Neuron (in vitro differentiated cells): ENCODE measurements at regions not wholly inside any gene's neighbourhood (a gene's known extent, or its start where the extent isn't known, plus 50 kb on each side); places are given as distances from the start of the nearest gene placed in this dataset.

Source experiments
- H2AFZ ChIP-seq: one replicate; pipeline ENCODE4 v1.6.1; 2013; ENCODE audit warnings: low read depth, mild to moderate bottlenecking, inconsistent platforms, low read length, moderate library complexity
- H3K27me3 ChIP-seq: one replicate; pipeline ENCODE4 v1.6.1; 2013; ENCODE audit warnings: low read length; ENCODE audit not compliant: insufficient read depth
- H3K36me3 ChIP-seq: one replicate; pipeline ENCODE4 v1.6.1; 2013; ENCODE audit warnings: low read length; ENCODE audit not compliant: insufficient read depth
- H3K4me1 ChIP-seq: one replicate; pipeline ENCODE4 v1.6.1; 2013; ENCODE audit warnings: low read length; ENCODE audit not compliant: insufficient read depth
- H3K4me3 ChIP-seq: 2 replicates; pipeline ENCODE4 v1.5.1; 2013; ENCODE audit warnings: mild to moderate bottlenecking, low read length, moderate library complexity
- H3K9me3 ChIP-seq: one replicate; pipeline ENCODE4 v1.6.1; 2013; ENCODE audit warnings: low read length

- no peak overlapping the region for H3K4me3 ChIP-seq
- no peaks in the 10 kb centered on the region for H3K9me3 ChIP-seq
- no peak overlapping the region for H2AFZ ChIP-seq
- H3K27me3 ChIP-seq = no peaks in the 10 kb centered on the region
- H3K36me3 ChIP-seq = no peaks in the 10 kb centered on the region
- peaks cover 14% of the 10 kb centered on the region for H3K4me1 ChIP-seq
Measured at GRCh38 chr9:12462861-12463260, 230.3 kb upstream of the TYRP1 start.

- peaks cover 14% of the 10 kb centered on the region for H3K4me1 ChIP-seq
- no peaks in the 10 kb centered on the region for H3K27me3 ChIP-seq
- H3K9me3 ChIP-seq = no peaks in the 10 kb centered on the region
- H2AFZ ChIP-seq = no peak overlapping the region
- no peak overlapping the region for H3K4me3 ChIP-seq
- no peaks in the 10 kb centered on the region for H3K36me3 ChIP-seq
Measured at GRCh38 chr9:12463641-12464040, 229.5 kb upstream of the TYRP1 start.

- Histone ChIP-seq H3K27me3 (no peaks in the 10 kb centered on the region), H3K36me3 (no peaks in the 10 kb centered on the region), H2AFZ (no peak overlapping the region), H3K4me1 (peaks cover 14% of the 10 kb centered on the region), H3K9me3 (no peaks in the 10 kb centered on the region), H3K4me3 (no peak overlapping the region)
Measured at GRCh38 chr9:12464400-12464799, 228.8 kb upstream of the TYRP1 start.

GRCh38 chr9:12464910-12465512, 228.2 kb upstream of the TYRP1 start:
- no peak overlapping the region for H3K4me3 ChIP-seq
- H3K36me3 ChIP-seq = no peaks in the 10 kb centered on the region
- no peak overlapping the region for H2AFZ ChIP-seq
- no peaks in the 10 kb centered on the region for H3K27me3 ChIP-seq
- peaks cover 14% of the 10 kb centered on the region for H3K4me1 ChIP-seq
- H3K9me3 ChIP-seq = no peaks in the 10 kb centered on the region

- H3K36me3 ChIP-seq = no peaks in the 10 kb centered on the region
- no peak overlapping the region for H3K4me3 ChIP-seq
- H3K4me1 ChIP-seq = peaks cover 3% of the 10 kb centered on the region
- no peaks in the 10 kb centered on the region for H3K27me3 ChIP-seq
- no peak overlapping the region for H2AFZ ChIP-seq
- no peaks in the 10 kb centered on the region for H3K9me3 ChIP-seq
Measured at GRCh38 chr9:12469084-12469483, 224.1 kb upstream of the TYRP1 start.

- no peaks in the 10 kb centered on the region for H3K9me3 ChIP-seq
- H3K36me3 ChIP-seq = no peaks in the 10 kb centered on the region
- no peaks in the 10 kb centered on the region for H3K27me3 ChIP-seq
- no peak overlapping the region for H3K4me3 ChIP-seq
- no peaks in the 10 kb centered on the region for H3K4me1 ChIP-seq
- H2AFZ ChIP-seq = no peak overlapping the region
Measured at GRCh38 chr9:12494411-12494810, 198.8 kb upstream of the TYRP1 start.

GRCh38 chr9:12497790-12498189, 195.4 kb upstream of the TYRP1 start:
- H2AFZ ChIP-seq = no peak overlapping the region
- H3K4me1 ChIP-seq = no peaks in the 10 kb centered on the region
- no peaks in the 10 kb centered on the region for H3K36me3 ChIP-seq

GRCh38 chr9:12502520-12502919, 190.7 kb upstream of the TYRP1 start:
- Histone ChIP-seq H3K4me1 (no peaks in the 10 kb centered on the region), H3K36me3 (no peaks in the 10 kb centered on the region), H3K9me3 (no peaks in the 10 kb centered on the region), H3K4me3 (no peak overlapping the region), H3K27me3 (no peaks in the 10 kb centered on the region), H2AFZ (no peak overlapping the region)

More at GRCh38 chr9:12497790-12498189, 195.4 kb upstream of the TYRP1 start:
- Histone ChIP-seq H3K27me3 (no peaks in the 10 kb centered on the region), H3K9me3 (no peaks in the 10 kb centered on the region), H3K4me3 (no peak overlapping the region)

GRCh38 chr9:12503606-12504122, 189.5 kb upstream of the TYRP1 start:
- Histone ChIP-seq H2AFZ (no peak overlapping the region), H3K36me3 (no peaks in the 10 kb centered on the region), H3K27me3 (no peaks in the 10 kb centered on the region), H3K9me3 (no peaks in the 10 kb centered on the region), H3K4me1 (no peaks in the 10 kb centered on the region), H3K4me3 (no peak overlapping the region)

- no peak overlapping the region for H3K4me3 ChIP-seq
- H3K36me3 ChIP-seq = no peaks in the 10 kb centered on the region
- H3K27me3 ChIP-seq = no peaks in the 10 kb centered on the region
Measured at GRCh38 chr9:12510551-12510950, 182.6 kb upstream of the TYRP1 start.

GRCh38 chr9:12511726-12512125, 181.5 kb upstream of the TYRP1 start:
- Histone ChIP-seq H3K4me1 (no peaks in the 10 kb centered on the region), H3K27me3 (no peaks in the 10 kb centered on the region), H3K36me3 (no peaks in the 10 kb centered on the region), H2AFZ (no peak overlapping the region), H3K4me3 (no peak overlapping the region), H3K9me3 (no peaks in the 10 kb centered on the region)

More at GRCh38 chr9:12510551-12510950, 182.6 kb upstream of the TYRP1 start:
- Histone ChIP-seq H2AFZ (no peak overlapping the region), H3K4me1 (no peaks in the 10 kb centered on the region), H3K9me3 (no peaks in the 10 kb centered on the region)

GRCh38 chr9:12516031-12516430, 177.2 kb upstream of the TYRP1 start:
- Histone ChIP-seq H3K4me3 (no peak overlapping the region), H2AFZ (no peak overlapping the region), H3K9me3 (no peaks in the 10 kb centered on the region), H3K4me1 (no peaks in the 10 kb centered on the region), H3K36me3 (no peaks in the 10 kb centered on the region), H3K27me3 (no peaks in the 10 kb centered on the region)

GRCh38 chr9:12516573-12516972, 176.6 kb upstream of the TYRP1 start:
- Histone ChIP-seq H2AFZ (no peak overlapping the region), H3K36me3 (no peaks in the 10 kb centered on the region), H3K4me1 (no peaks in the 10 kb centered on the region), H3K27me3 (no peaks in the 10 kb centered on the region), H3K4me3 (no peak overlapping the region), H3K9me3 (no peaks in the 10 kb centered on the region)
